ENCODE measurements at regions not wholly inside any gene's neighbourhood (a gene's known extent, or its start where the extent isn't known, plus 50 kb on each side); places are given as distances from the start of the nearest gene placed in this dataset.
A peak's percentile ranks its signal among the peaks of the same experiment; 100 is the strongest.

DNA sequence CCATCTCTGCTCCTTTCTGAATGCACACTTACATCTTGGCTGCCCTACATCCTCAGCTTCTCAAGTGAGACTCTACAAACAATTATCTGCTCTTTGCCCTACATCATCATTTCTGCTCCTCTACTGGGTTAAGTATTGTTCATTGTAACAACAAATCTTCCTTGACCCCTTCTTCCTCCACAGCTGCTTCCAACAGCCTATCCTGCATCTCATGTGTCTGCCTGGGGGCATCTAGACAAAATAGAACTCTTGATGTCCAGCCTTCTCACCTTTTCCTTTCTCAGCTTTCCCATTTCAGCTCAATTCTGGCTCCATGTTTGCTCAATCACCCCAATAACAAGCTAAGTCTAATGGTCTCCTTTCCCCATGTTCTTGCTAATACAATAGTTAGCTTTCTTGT, 509.8 kb downstream of the DIRAS2 start:
- TF ChIP-seq CTCF (IDR thresholded peaks at IDR 0.05) (no peak), POLR2A (IDR thresholded peaks at IDR 0.05) (no peak), POLR2AphosphoS5 (IDR thresholded peaks at IDR 0.05) (no peak), EP300 (IDR thresholded peaks at IDR 0.05) (no peak)
- H3K27me3 ChIP-seq: no peaks in the 10 kb centered on the region
- H3K4me1 ChIP-seq: no peaks in the 10 kb centered on the region
- no peak for DNase-seq (ENCODE audit: low spot score in 2 of 2)
- H3K9me3 ChIP-seq: no peaks in the 10 kb centered on the region
- no peaks in the 10 kb centered on the region for H3K36me3 ChIP-seq
- H3K4me3 ChIP-seq: no peak overlapping the region
- H3K27ac ChIP-seq: no peak overlapping the region

DNA sequence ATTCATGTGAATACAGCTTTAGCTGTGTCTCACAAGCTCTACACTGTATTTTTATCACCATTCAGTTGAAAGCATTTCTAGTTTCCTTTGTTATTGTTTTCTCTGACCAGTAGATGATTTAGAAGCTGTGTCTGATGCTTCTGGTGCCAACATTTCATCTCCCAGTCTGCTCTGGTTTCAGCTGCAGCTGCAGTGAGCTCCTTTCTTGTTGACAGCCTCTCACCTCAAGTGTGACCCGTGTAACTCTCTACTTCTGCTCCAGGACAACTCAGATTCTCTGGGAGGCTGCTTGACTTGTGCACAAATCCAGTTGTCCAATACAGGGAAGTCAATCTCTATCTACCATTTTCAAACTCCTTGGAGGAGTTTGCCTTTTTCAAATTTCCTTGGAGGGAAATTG, 504.8 kb downstream of the DIRAS2 start:
- H3K4me3 ChIP-seq: no peak overlapping the region
- H3K27ac ChIP-seq: no peak overlapping the region
- no peaks in the 10 kb centered on the region for H3K9me3 ChIP-seq
- H3K27me3 ChIP-seq: no peaks in the 10 kb centered on the region
- 79% methylated on average over 1 of the region's 1 CpG for WGBS
- no peak for TF ChIP-seq EP300 (IDR thresholded peaks at IDR 0.05)
- peaks cover 3% of the 10 kb centered on the region for H3K4me1 ChIP-seq
- no peak for DNase-seq (ENCODE audit: low spot score in 2 of 2)
- no peaks in the 10 kb centered on the region for H3K36me3 ChIP-seq

- no peaks in the 10 kb centered on the region for H3K27me3 ChIP-seq
- H3K4me1 ChIP-seq: peaks cover 3% of the 10 kb centered on the region
- no peaks in the 10 kb centered on the region for H3K36me3 ChIP-seq
- DNase-seq (ENCODE audit: low spot score in 2 of 2): no peak
- no peak overlapping the region for H3K4me3 ChIP-seq
- H3K9me3 ChIP-seq: no peaks in the 10 kb centered on the region
- no peak for TF ChIP-seq POLR2A (IDR thresholded peaks at IDR 0.05)
- TF ChIP-seq CTCF (IDR thresholded peaks at IDR 0.05): no peak
- no peak for TF ChIP-seq EP300 (IDR thresholded peaks at IDR 0.05)
- TF ChIP-seq POLR2AphosphoS5 (IDR thresholded peaks at IDR 0.05): no peak
- 80% methylated on average over 6 of the region's 7 CpGs for WGBS
- no peak overlapping the region for H3K27ac ChIP-seq
Observed at GRCh38 chr9:90140131-90140818, 502.3 kb downstream of the DIRAS2 start.

GRCh38 chr9:90141723-90142122, 500.9 kb downstream of the DIRAS2 start:
- Histone ChIP-seq H3K4me3 (no peak overlapping the region), H3K9me3 (no peaks in the 10 kb centered on the region), H3K27ac (no peak overlapping the region), H3K27me3 (no peaks in the 10 kb centered on the region), H3K4me1 (peaks cover 3% of the 10 kb centered on the region), H3K36me3 (no peaks in the 10 kb centered on the region)
- TF ChIP-seq CTCF (IDR thresholded peaks at IDR 0.05) (peak; percentile 19 to 25), POLR2AphosphoS5 (IDR thresholded peaks at IDR 0.05) (no peak)
- WGBS: 35% methylated on average over 5 of the region's 5 CpGs
- DNase-seq (ENCODE audit: low spot score in 2 of 2): no peak

DNA sequence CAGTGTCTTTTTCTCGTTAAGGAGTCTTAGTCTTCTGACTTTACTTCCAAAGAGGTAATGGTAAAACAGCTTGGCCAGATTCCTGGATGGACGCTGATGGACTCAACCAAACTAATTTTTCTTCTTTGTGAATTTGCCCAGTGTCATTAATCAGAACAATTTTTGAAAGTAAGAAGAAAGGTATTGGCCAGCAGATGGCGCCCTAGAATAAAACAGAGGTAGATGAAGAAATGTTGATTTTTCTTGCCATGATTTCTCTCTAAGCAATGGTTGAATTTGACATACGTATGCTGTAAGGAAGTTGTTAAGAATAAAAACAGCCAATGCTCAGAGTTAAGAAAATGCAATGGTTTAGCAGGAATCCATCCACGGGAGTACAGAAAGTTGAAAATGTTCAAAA, 500.0 kb downstream of the DIRAS2 start:
- 12% methylated on average over 5 of the region's 5 CpGs for WGBS
- H3K27ac ChIP-seq: no peak overlapping the region
- H3K36me3 ChIP-seq: no peaks in the 10 kb centered on the region
- no peak overlapping the region for H3K4me3 ChIP-seq
- H3K4me1 ChIP-seq: peaks cover 3% of the 10 kb centered on the region
- no peak for DNase-seq (ENCODE audit: low spot score in 2 of 2)
- no peaks in the 10 kb centered on the region for H3K9me3 ChIP-seq
- TF ChIP-seq CTCF (IDR thresholded peaks at IDR 0.05) (peak in 1 of 2 donors; percentile 22), POLR2A (IDR thresholded peaks at IDR 0.05) (no peak)
- H3K27me3 ChIP-seq: peaks cover 4% of the 10 kb centered on the region

DNA sequence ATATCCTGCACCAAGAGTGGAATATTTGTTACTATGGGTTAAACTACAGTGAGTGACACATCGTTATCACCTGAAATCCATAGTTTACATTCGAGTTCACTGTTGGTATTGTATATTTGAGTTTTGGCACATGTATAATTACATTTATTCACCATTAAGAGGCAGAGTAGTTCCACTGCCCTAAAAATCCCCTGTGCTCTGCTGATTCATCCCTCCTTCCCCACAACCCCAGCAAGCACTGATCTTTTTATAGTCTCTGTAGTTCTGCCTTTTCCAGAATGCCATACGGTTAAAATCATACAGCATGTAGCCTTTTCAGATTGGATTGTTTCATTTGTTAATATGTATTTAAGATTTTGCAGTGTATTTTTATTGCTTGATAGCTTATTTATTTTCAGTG, 495.2 kb downstream of the DIRAS2 start:
- H3K9me3 ChIP-seq: no peaks in the 10 kb centered on the region
- H3K4me1 ChIP-seq: peaks cover 1% of the 10 kb centered on the region
- no peak overlapping the region for H3K27ac ChIP-seq
- WGBS: 32% methylated on average over 3 of the region's 3 CpGs
- no peak for TF ChIP-seq CTCF (IDR thresholded peaks at IDR 0.05)
- DNase-seq (ENCODE audit: low spot score in 2 of 2): no peak
- H3K36me3 ChIP-seq: no peaks in the 10 kb centered on the region
- no peak overlapping the region for H3K4me3 ChIP-seq
- peaks cover 7% of the 10 kb centered on the region for H3K27me3 ChIP-seq

All from suprapubic skin (tissue), 4 donors.